GM23248 (cell line): ENCODE measurements at regions not wholly inside any gene's neighbourhood (a gene's known extent, or its start where the extent isn't known, plus 50 kb on each side); places are given as distances from the start of the nearest gene placed in this dataset.

Experiments
- DNase-seq: peaks from one replicate; pipeline ENCODE4 v3.0.0-alpha.2; 2015
- H2AFZ ChIP-seq: fragments of 200-600 bp; sonication (generic); 2 replicates; pipeline ENCODE4 v1.6.1; 2016; ENCODE audit warnings: antibody characterized with exemption
- H3F3A ChIP-seq: fragments of 200-600 bp; sonication (generic); 2 replicates; pipeline ENCODE4 v1.6.1; 2016; ENCODE audit warnings: mild to moderate bottlenecking, antibody characterized with exemption, mixed run types; ENCODE audit not compliant: insufficient read depth
- H3K27ac ChIP-seq: fragments of 200-600 bp; sonication (generic); 2 replicates; pipeline ENCODE4 v1.5.1; 2016; ENCODE audit warnings: mild to moderate bottlenecking
- H3K27me3 ChIP-seq: fragments of 200-600 bp; sonication (generic); replicated peaks from 2 replicates; pipeline ENCODE4 v1.6.1; 2016; ENCODE audit warnings: mild to moderate bottlenecking; ENCODE audit not compliant: insufficient read depth
- H3K36me3 ChIP-seq: fragments of 200-600 bp; sonication (generic); 2 replicates; pipeline ENCODE4 v1.6.1; 2016; ENCODE audit warnings: low read depth, mild to moderate bottlenecking
- H3K4me1 ChIP-seq: fragments of 200-600 bp; sonication (generic); 2 replicates; pipeline ENCODE4 v1.6.1; 2016; ENCODE audit warnings: mild to moderate bottlenecking; ENCODE audit not compliant: insufficient read depth
- H3K4me2 ChIP-seq: fragments of 200-600 bp; sonication (generic); one replicate; pipeline ENCODE4 v1.6.1; 2016; ENCODE audit warnings: mild to moderate bottlenecking; ENCODE audit not compliant: unreplicated experiment
- H3K4me3 ChIP-seq: fragments of 200-600 bp; sonication (generic); 2 replicates; pipeline ENCODE4 v1.5.1; 2016; ENCODE audit warnings: mild to moderate bottlenecking
- H3K79me2 ChIP-seq: fragments of 200-600 bp; sonication (generic); 2 replicates; pipeline ENCODE4 v1.6.1; 2016; ENCODE audit warnings: mild to moderate bottlenecking; ENCODE audit not compliant: insufficient read depth
- H3K9ac ChIP-seq: fragments of 200-600 bp; sonication (generic); 2 replicates; pipeline ENCODE4 v1.6.1; 2016; ENCODE audit warnings: mild to moderate bottlenecking
- H3K9me2 ChIP-seq: fragments of 200-600 bp; sonication (generic); 2 replicates; pipeline ENCODE4 v1.6.1; 2016; ENCODE audit warnings: mixed run types, mild to moderate bottlenecking, moderate library complexity; ENCODE audit not compliant: insufficient read depth
- H3K9me3 ChIP-seq: fragments of 200-600 bp; sonication (generic); one replicate; pipeline ENCODE4 v1.6.1; 2017; ENCODE audit warnings: low read depth
- H4K20me1 ChIP-seq: fragments of 200-600 bp; sonication (generic); 2 replicates; pipeline ENCODE4 v1.6.0; 2016; ENCODE audit not compliant: insufficient read depth
- EZH2 ChIP-seq: fragments of 200-600 bp; sonication (generic); IDR thresholded peaks from 2 replicates; pipeline ENCODE4 v1.6.1; 2018; ENCODE audit warnings: antibody characterized with exemption, mild to moderate bottlenecking; ENCODE audit not compliant: insufficient read depth, poor library complexity, severe bottlenecking
- EZH2phosphoT487 ChIP-seq: fragments of 200-600 bp; sonication (generic); IDR thresholded peaks from 2 replicates; pipeline ENCODE4 v1.6.1; 2018; ENCODE audit warnings: antibody characterized with exemption, moderate library complexity, mild to moderate bottlenecking, low read depth; ENCODE audit not compliant: insufficient read depth
- WGBS, 2 experiments: methylation state at CpG; one replicate each; pipeline ENCODE4 v1.1.6; 2015 to 2017; ENCODE audit warnings: low lambda C conversion rate in 2 of 2, low coverage in 1 of 2; ENCODE audit errors: missing lambda C conversion rate in 2 of 2; 5-methylcytosine and 5-hydroxymethylcytosine counted together
- in situ Hi-C: fragments of 300-500 bp; cut with MboI; formaldehyde crosslinking; loops from 2 replicates; pipeline ENCODE4 v1.15.0; 2020

DNA sequence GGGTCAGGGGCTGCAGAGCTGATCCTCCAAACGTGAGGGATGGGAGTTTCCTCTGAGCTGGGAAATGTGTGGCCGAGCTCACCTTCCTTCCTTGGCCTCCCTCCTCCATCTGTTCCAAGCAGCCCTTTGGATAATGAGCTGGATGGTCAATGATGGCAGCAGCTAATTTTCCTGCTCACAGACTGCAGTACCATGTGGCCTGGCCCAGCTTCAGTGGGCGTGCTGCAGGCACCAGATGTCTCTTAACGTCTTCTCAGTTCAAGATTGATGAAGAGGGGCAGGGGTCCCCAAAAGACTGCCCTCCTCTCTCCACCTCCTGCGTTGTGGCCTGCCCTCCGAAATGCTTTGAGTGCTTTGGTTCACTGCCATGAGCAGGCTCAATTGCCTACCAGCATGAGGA, 86.0 kb downstream of the UBIAD1 start:
- Histone ChIP-seq H2AFZ (no peak overlapping the region), H3K4me2 (no peak overlapping the region), H3K9ac (no peak overlapping the region), H3K79me2 (no peaks in the 10 kb centered on the region), H3K27ac (no peak overlapping the region), H3K9me3 (no peaks in the 10 kb centered on the region), H3F3A (no peaks in the 10 kb centered on the region), H3K9me2 (no peaks in the 10 kb centered on the region), H3K27me3 (no peaks in the 10 kb centered on the region; the same call in 1 of the 2 replicates), H3K4me1 (no peaks in the 10 kb centered on the region), H4K20me1 (no peaks in the 10 kb centered on the region), H3K36me3 (no peaks in the 10 kb centered on the region), H3K4me3 (no peak overlapping the region)
- TF ChIP-seq EZH2: no peak
- TF ChIP-seq EZH2phosphoT487: no peak
- no peak for DNase-seq
- in situ Hi-C loops: no loop called here
- WGBS, 2 experiments: 9 to 13% methylated on average over 6 of the region's 6 CpGs

- Histone ChIP-seq H3K9me2 (no peaks in the 10 kb centered on the region), H3K79me2 (no peaks in the 10 kb centered on the region), H3K4me3 (no peak overlapping the region), H3K4me2 (no peak overlapping the region), H3K27ac (no peak overlapping the region), H3K9ac (no peak overlapping the region), H3K4me1 (no peaks in the 10 kb centered on the region), H2AFZ (no peak overlapping the region), H3K27me3 (no peaks in the 10 kb centered on the region; the same call in 1 of the 2 replicates), H3K36me3 (no peaks in the 10 kb centered on the region), H3F3A (no peaks in the 10 kb centered on the region), H3K9me3 (no peaks in the 10 kb centered on the region), H4K20me1 (no peaks in the 10 kb centered on the region)
- no peak for TF ChIP-seq EZH2phosphoT487
- no peak for DNase-seq
- in situ Hi-C loops: no loop called here
- WGBS, 2 experiments: 40% methylated on average over 16 of the region's 16 CpGs
Observed at GRCh38 chr1:11362547-11363021, 89.6 kb downstream of the UBIAD1 start.

- no peaks in the 10 kb centered on the region for H3F3A ChIP-seq
- no peak overlapping the region for H3K4me3 ChIP-seq
- H3K79me2 ChIP-seq: no peaks in the 10 kb centered on the region
- no peaks in the 10 kb centered on the region for H3K9me2 ChIP-seq
- H3K36me3 ChIP-seq: no peaks in the 10 kb centered on the region
- TF ChIP-seq EZH2 (no peak), EZH2phosphoT487 (no peak)
- H3K27me3 ChIP-seq: no peaks in the 10 kb centered on the region; the same call in 1 of the 2 replicates
- no peak overlapping the region for H3K4me2 ChIP-seq
- no peaks in the 10 kb centered on the region for H3K9me3 ChIP-seq
- H4K20me1 ChIP-seq: no peaks in the 10 kb centered on the region
- in situ Hi-C loops: no loop called here
- 38 to 41% methylated on average over 7 of the region's 7 CpGs for WGBS, 2 experiments
- H2AFZ ChIP-seq: no peak overlapping the region
- DNase-seq: no peak
- H3K4me1 ChIP-seq: no peaks in the 10 kb centered on the region
- H3K9ac ChIP-seq: no peak overlapping the region
- H3K27ac ChIP-seq: no peak overlapping the region
Observed at GRCh38 chr1:11364170-11364569, 91.2 kb downstream of the UBIAD1 start.

GRCh38 chr1:11365744-11366387, 92.9 kb downstream of the UBIAD1 start:
- in situ Hi-C loops: no loop called here

More at GRCh38 chr1:11365744-11366387, 92.9 kb downstream of the UBIAD1 start:
- Histone ChIP-seq H3K4me3 (no peak overlapping the region), H2AFZ (no peak overlapping the region), H3K27me3 (no peaks in the 10 kb centered on the region; the same call in 1 of the 2 replicates), H3K27ac (no peak overlapping the region), H3K4me1 (no peaks in the 10 kb centered on the region), H3K9me2 (no peaks in the 10 kb centered on the region), H3K9ac (no peak overlapping the region), H4K20me1 (no peaks in the 10 kb centered on the region), H3K4me2 (no peak overlapping the region), H3F3A (no peaks in the 10 kb centered on the region), H3K9me3 (no peaks in the 10 kb centered on the region), H3K79me2 (no peaks in the 10 kb centered on the region), H3K36me3 (no peaks in the 10 kb centered on the region)
- TF ChIP-seq EZH2phosphoT487 (no peak), EZH2 (no peak)
- 52 to 58% methylated on average over 9 of the region's 9 CpGs for WGBS, 2 experiments
- no peak for DNase-seq
